Spleen (tissue), 7 donors: ENCODE measurements at regions not wholly inside any gene's neighbourhood (a gene's known extent, or its start where the extent isn't known, plus 50 kb on each side); places are given as distances from the start of the nearest gene placed in this dataset.

ENCODE experiments used
- CTCF ChIP-seq, 11 experiments: fragments of 200-600 bp in 7 of 11; fragments of 450-650 bp in 4 of 11; sonication (generic) in 4 of 11; IDR thresholded peaks in 8 of 11; conservative IDR thresholded peaks in 3 of 11; 1 replicate in 7 of 11; 2 replicates in 4 of 11; pipeline versions ENCODE4 v1.4.0 to v1.8.0; 2016 to 2021; ENCODE audit warnings: antibody characterized with exemption in 11 of 11, inconsistent platforms in 4 of 11, mild to moderate bottlenecking in 1 of 11
- POLR2A ChIP-seq, 3 donors: fragments of 450-650 bp; IDR thresholded peaks; one replicate each; pipeline ENCODE4 v1.5.1; 2017; ENCODE audit warnings: antibody characterized with exemption in 3 of 3, mild to moderate bottlenecking in 1 of 3
- donor health status: DM: no; HTN: no; CAD: no; lungs with moderate emphysema.
- donor health status: DM: no; HTN: no; CAD: no.
- donor health status: DM: no; HTN: no; CAD: no.

GRCh38 chr19:23055501-23055900 is 52.5 kb upstream of the ZNF728 start:
- TF ChIP-seq POLR2A (IDR thresholded peaks at IDR 0.05) (no peak), CTCF (IDR thresholded peaks at IDR 0.05 in 8 of 11, conservative IDR thresholded peaks at IDR 0.05 in 3 of 11) (no peak)
